ENCODE measurements at regions not wholly inside any gene's neighbourhood (a gene's known extent, or its start where the extent isn't known, plus 50 kb on each side); places are given as distances from the start of the nearest gene placed in this dataset.

DNA sequence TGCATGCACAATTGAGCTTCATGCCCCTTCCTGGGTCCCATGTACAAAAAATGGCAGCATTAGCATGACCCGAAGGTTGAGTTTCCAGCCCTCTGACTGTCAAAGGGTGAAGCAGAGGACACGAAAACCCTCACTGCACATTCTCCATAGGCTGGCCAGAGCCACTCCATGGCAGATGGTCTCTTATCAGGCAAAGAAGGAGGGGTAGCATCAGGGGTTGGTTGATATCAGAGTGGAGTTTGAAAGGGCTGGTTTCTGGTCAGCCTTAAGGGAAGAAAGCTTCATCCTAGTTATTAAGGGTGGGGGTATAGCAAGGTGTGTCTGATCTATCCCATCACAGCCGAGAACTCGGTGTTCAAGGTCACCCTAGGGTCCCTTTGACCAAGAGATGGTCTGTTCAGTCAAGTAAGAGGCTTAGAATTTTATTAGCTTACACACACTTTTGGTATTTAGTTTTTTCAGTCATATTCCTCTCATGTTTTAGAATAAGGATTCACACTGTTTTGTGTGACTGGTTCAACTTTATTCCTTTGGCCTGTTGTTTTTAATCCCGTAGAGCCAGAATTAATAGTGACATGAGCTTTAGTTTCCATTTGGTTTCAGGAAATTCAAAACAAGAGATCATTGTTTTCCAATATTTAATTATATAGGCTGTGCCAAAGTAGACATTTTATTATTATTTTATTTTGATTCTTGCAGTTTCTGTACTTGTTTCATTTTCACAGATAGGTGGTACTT, 199.9 kb upstream of the FMN2 start:
- TF ChIP-seq EZH2 (IDR thresholded peaks at IDR 0.05; ENCODE audit: borderline replicate concordance, low read depth, low read length, poor library complexity, severe bottlenecking): no peak
- no peak for TF ChIP-seq CTCF (conservative IDR thresholded peaks at IDR 0.05; ENCODE audit: low read depth, low read length)
